Glutamatergic neuron (in vitro differentiated cells): ENCODE measurements at regions not wholly inside any gene's neighbourhood (a gene's known extent, or its start where the extent isn't known, plus 50 kb on each side); places are given as distances from the start of the nearest gene placed in this dataset.

Source experiments
- DNase-seq: peaks from one replicate; pipeline ENCODE4 v3.0.0; 2022
- H3K27ac Mint-ChIP-seq: one replicate; pipeline ENCODE4 v1.8.0; 2020; ENCODE audit warnings: mild to moderate bottlenecking, mixed read lengths, inconsistent platforms; ENCODE audit not compliant: unreplicated experiment
- H3K27me3 Mint-ChIP-seq: one replicate; pipeline ENCODE4 v1.8.0; 2020; ENCODE audit warnings: mild to moderate bottlenecking, moderate library complexity, mixed read lengths, inconsistent platforms; ENCODE audit not compliant: unreplicated experiment
- H3K36me3 Mint-ChIP-seq: one replicate; pipeline ENCODE4 v1.8.0; 2020; ENCODE audit warnings: mild to moderate bottlenecking, mixed read lengths, inconsistent platforms; ENCODE audit not compliant: unreplicated experiment
- H3K4me1 Mint-ChIP-seq: one replicate; pipeline ENCODE4 v1.8.0; 2020; ENCODE audit warnings: mild to moderate bottlenecking, low read depth, mixed read lengths, inconsistent platforms; ENCODE audit not compliant: unreplicated experiment
- H3K4me3 Mint-ChIP-seq: one replicate; pipeline ENCODE4 v1.8.0; 2020; ENCODE audit warnings: mild to moderate bottlenecking, mixed read lengths, inconsistent platforms; ENCODE audit not compliant: unreplicated experiment
- H3K9me3 Mint-ChIP-seq: one replicate; pipeline ENCODE4 v1.8.0; 2020; ENCODE audit warnings: mild to moderate bottlenecking, moderate library complexity, mixed read lengths, inconsistent platforms; ENCODE audit not compliant: unreplicated experiment
- CTCF ChIP-seq: fragments of 200-600 bp; sonication (generic); IDR thresholded peaks from one replicate; pipeline ENCODE4 v1.5.0; 2021; ENCODE audit not compliant: partially characterized antibody, unreplicated experiment

GRCh38 chr5:68396722-68397121 lies 181.2 kb downstream of the PIK3R1 start:
- TF ChIP-seq CTCF: no peak
- no peak for DNase-seq
- no peak overlapping the region for H3K4me3 Mint-ChIP-seq
- no peaks in the 10 kb centered on the region for H3K27me3 Mint-ChIP-seq
- no peaks in the 10 kb centered on the region for H3K9me3 Mint-ChIP-seq
- no peaks in the 10 kb centered on the region for H3K4me1 Mint-ChIP-seq
- H3K36me3 Mint-ChIP-seq: no peaks in the 10 kb centered on the region
- H3K27ac Mint-ChIP-seq: no peak overlapping the region

- H3K27me3 Mint-ChIP-seq: no peaks in the 10 kb centered on the region
- H3K27ac Mint-ChIP-seq: no peak overlapping the region
- H3K9me3 Mint-ChIP-seq: no peaks in the 10 kb centered on the region
- H3K4me1 Mint-ChIP-seq: no peaks in the 10 kb centered on the region
- H3K4me3 Mint-ChIP-seq: no peak overlapping the region
- no peak for TF ChIP-seq CTCF
- H3K36me3 Mint-ChIP-seq: no peaks in the 10 kb centered on the region
- no peak for DNase-seq
Measured at GRCh38 chr5:68398146-68398812, 182.7 kb downstream of the PIK3R1 start.

- no peaks in the 10 kb centered on the region for H3K36me3 Mint-ChIP-seq
- H3K27ac Mint-ChIP-seq: no peak overlapping the region
- no peaks in the 10 kb centered on the region for H3K27me3 Mint-ChIP-seq
- H3K9me3 Mint-ChIP-seq: peaks cover 2% of the 10 kb centered on the region
- TF ChIP-seq CTCF: no peak
- no peak overlapping the region for H3K4me3 Mint-ChIP-seq
- H3K4me1 Mint-ChIP-seq: peaks cover 13% of the 10 kb centered on the region
- DNase-seq: no peak
Measured at GRCh38 chr5:68403301-68403700, 187.7 kb downstream of the PIK3R1 start.

GRCh38 chr5:68404246-68404645 lies 188.7 kb downstream of the PIK3R1 start:
- H3K36me3 Mint-ChIP-seq: no peaks in the 10 kb centered on the region
- H3K4me1 Mint-ChIP-seq: peaks cover 13% of the 10 kb centered on the region
- no peak overlapping the region for H3K27ac Mint-ChIP-seq
- H3K9me3 Mint-ChIP-seq: peaks cover 2% of the 10 kb centered on the region
- no peak overlapping the region for H3K4me3 Mint-ChIP-seq
- no peaks in the 10 kb centered on the region for H3K27me3 Mint-ChIP-seq
- DNase-seq: no peak
- no peak for TF ChIP-seq CTCF

- Mint-ChIP-seq H3K27me3 (no peaks in the 10 kb centered on the region), H3K36me3 (no peaks in the 10 kb centered on the region), H3K4me3 (no peak overlapping the region), H3K27ac (no peak overlapping the region), H3K4me1 (peaks cover 13% of the 10 kb centered on the region), H3K9me3 (peaks cover 2% of the 10 kb centered on the region)
- TF ChIP-seq CTCF: no peak
- DNase-seq: no peak
Measured at GRCh38 chr5:68405026-68405684, 189.6 kb downstream of the PIK3R1 start.
